ENCODE measurements at regions not wholly inside any gene's neighbourhood (a gene's known extent, or its start where the extent isn't known, plus 50 kb on each side); places are given as distances from the start of the nearest gene placed in this dataset.

DNA sequence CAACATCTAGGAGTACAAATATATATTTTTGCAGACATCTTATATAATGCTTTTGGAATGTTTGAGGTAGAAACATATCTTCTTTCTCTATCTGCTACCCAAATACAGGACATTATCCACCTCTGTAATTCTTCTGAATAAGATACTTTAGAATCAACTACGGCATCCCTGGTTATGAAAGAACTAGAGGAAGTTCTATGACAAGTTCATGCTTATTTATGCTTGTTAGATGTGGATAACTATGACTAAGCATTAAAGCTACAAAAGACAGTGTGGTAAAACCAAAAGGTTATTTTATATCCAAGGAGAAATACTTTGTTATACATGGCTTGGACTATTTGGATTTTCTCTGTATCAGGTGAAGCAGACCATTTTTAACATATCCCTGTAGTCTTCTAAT lies 894.0 kb downstream of the KCNT2 start:
- H3K36me3 ChIP-seq: no peaks in the 10 kb centered on the region
- DNase-seq: no peak
- peaks cover 7% of the 10 kb centered on the region for H3K4me1 ChIP-seq
- TF ChIP-seq CTCF (IDR thresholded peaks at IDR 0.05; ENCODE audit: low read depth, low read length): no peak
- no peaks in the 10 kb centered on the region for H3K27me3 ChIP-seq
- H3K9me3 ChIP-seq: no peaks in the 10 kb centered on the region
- H3K4me3 ChIP-seq (ENCODE audit: low read depth, low read length): no peak overlapping the region

DNA sequence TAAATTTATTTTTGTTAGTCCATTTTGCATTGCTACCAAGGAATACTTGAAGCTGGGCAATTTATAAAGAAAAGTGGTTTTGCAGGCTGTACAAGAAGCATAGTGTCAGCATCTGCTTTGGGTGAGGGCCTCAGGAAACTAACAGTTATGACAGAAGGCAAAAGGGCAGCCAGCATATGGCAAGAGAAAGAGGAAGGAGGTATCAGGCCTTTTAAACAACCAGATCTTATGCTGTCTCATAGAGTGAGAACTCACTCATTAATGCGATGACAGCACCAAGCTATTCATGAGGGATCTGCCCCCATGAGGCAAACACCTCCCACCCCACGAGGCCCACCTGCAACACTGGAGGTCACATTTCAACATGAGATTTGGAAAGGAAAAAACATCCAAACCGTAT lies 898.4 kb downstream of the KCNT2 start:
- no peaks in the 10 kb centered on the region for H3K9me3 ChIP-seq
- no peak for DNase-seq
- no peak overlapping the region for H3K4me3 ChIP-seq (ENCODE audit: low read depth, low read length)
- TF ChIP-seq CTCF (IDR thresholded peaks at IDR 0.05; ENCODE audit: low read depth, low read length): no peak
- no peaks in the 10 kb centered on the region for H3K36me3 ChIP-seq
- H3K27me3 ChIP-seq: no peaks in the 10 kb centered on the region
- no peaks in the 10 kb centered on the region; the same call in 1 of the 2 replicates for H3K4me1 ChIP-seq

DNA sequence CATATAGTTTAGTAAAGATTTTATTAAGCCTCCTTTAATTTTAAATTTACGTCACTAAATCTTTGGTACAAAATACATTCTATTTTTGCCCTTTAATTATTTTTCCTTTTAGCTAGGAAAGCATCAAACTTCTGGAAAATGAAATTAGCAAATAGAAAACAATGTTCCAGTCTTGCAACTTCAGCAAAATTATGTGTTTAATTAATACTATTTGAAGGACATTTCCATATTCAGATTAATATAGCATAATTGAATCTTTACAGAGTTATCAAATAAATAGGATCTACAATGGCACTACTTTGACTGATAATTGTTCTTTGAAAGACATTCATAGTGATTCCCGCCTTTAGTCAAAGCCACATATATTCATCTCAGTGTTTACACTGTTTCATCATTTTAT lies 904.2 kb downstream of the KCNT2 start:
- DNase-seq: no peak
- Histone ChIP-seq H3K27me3 (no peaks in the 10 kb centered on the region), H3K4me3 (ENCODE audit: low read depth, low read length) (no peak overlapping the region), H3K36me3 (no peaks in the 10 kb centered on the region), H3K4me1 (no peaks in the 10 kb centered on the region), H3K9me3 (no peaks in the 10 kb centered on the region)
- TF ChIP-seq CTCF (IDR thresholded peaks at IDR 0.05; ENCODE audit: low read depth, low read length): no peak

GRCh38 chr1:195701149-195701548 lies 907.1 kb downstream of the KCNT2 start:
- DNase-seq: no peak
- no peaks in the 10 kb centered on the region for H3K36me3 ChIP-seq
- H3K4me1 ChIP-seq: no peaks in the 10 kb centered on the region

GRCh38 chr1:195697130-195697529 lies 911.1 kb downstream of the KCNT2 start:
- TF ChIP-seq CTCF (IDR thresholded peaks at IDR 0.05; ENCODE audit: low read depth, low read length): no peak
- Histone ChIP-seq H3K36me3 (no peaks in the 10 kb centered on the region), H3K27me3 (no peaks in the 10 kb centered on the region), H3K4me1 (no peaks in the 10 kb centered on the region), H3K4me3 (ENCODE audit: low read depth, low read length) (no peak overlapping the region), H3K9me3 (no peaks in the 10 kb centered on the region)
- no peak for DNase-seq

More at GRCh38 chr1:195701149-195701548, 907.1 kb downstream of the KCNT2 start:
- Histone ChIP-seq H3K9me3 (no peaks in the 10 kb centered on the region), H3K27me3 (no peaks in the 10 kb centered on the region), H3K4me3 (ENCODE audit: low read depth, low read length) (no peak overlapping the region)
- no peak for TF ChIP-seq CTCF (IDR thresholded peaks at IDR 0.05; ENCODE audit: low read depth, low read length)

GRCh38 chr1:195686764-195687163 lies 921.5 kb downstream of the KCNT2 start:
- no peak for TF ChIP-seq CTCF (IDR thresholded peaks at IDR 0.05; ENCODE audit: low read depth, low read length)

More at GRCh38 chr1:195686764-195687163, 921.5 kb downstream of the KCNT2 start:
- no peak for DNase-seq
- no peaks in the 10 kb centered on the region for H3K27me3 ChIP-seq
- H3K9me3 ChIP-seq: no peaks in the 10 kb centered on the region
- no peaks in the 10 kb centered on the region; the same call in 1 of the 2 replicates for H3K4me1 ChIP-seq
- no peak overlapping the region for H3K4me3 ChIP-seq (ENCODE audit: low read depth, low read length)
- H3K36me3 ChIP-seq: no peaks in the 10 kb centered on the region; the same call in 1 of the 2 replicates
